K562 (cell line): ENCODE measurements at regions not wholly inside any gene's neighbourhood (a gene's known extent, or its start where the extent isn't known, plus 50 kb on each side); places are given as distances from the start of the nearest gene placed in this dataset.

ENCODE experiments used
- ATAC-seq: fragments of 200-7000 bp; cut with Tn5 transposase; 3 replicates; pipeline ENCODE4 v1.9.1; 2020; ENCODE audit warnings: moderate library complexity
- BruUV-seq: library from RNA; stranded (reverse); fragments of 400-500 nt; replicated peaks from 2 replicates; lab custom pipeline; 2021; lab: Mats Ljungman, UMichigan
- CTCF ChIA-PET: fragments of 300-600 bp; formaldehyde crosslinking; extraction: SDS; loops from one replicate; lab custom pipeline; 2021; ENCODE audit warnings: low intra/inter-chr PET ratio; lab: Yijun Ruan, JAX
- POLR2A ChIA-PET: fragments of 300-600, 350-650 bp; sonication (Branson Sonifier 250); formaldehyde crosslinking; extraction: SDS; loops from one replicate; lab custom pipeline; 2021; ENCODE audit warnings: antibody characterized with exemption, inconsistent platforms; lab: Yijun Ruan, JAX
- DNase-seq, 4 experiments: peaks; one replicate each; pipeline versions ENCODE4 v3.0.0 to v3.0.0-alpha.2; 2011 to 2018; ENCODE audit warnings: low spot score in 3 of 4, mixed read lengths in 3 of 4; ENCODE audit errors: extremely low read depth in 1 of 4
- FAIRE-seq: peaks from 2 replicates; lab custom pipeline; 2011; peaks lifted over from hg19 to GRCh38; lab: Jason Lieb, UNC
- H2AFZ ChIP-seq: 2 replicates; pipeline ENCODE4 v1.6.0; 2011; ENCODE audit warnings: low read depth, low read length, control low read depth, inconsistent platforms
- H3K27ac ChIP-seq: fragments of 200-600 bp; 3 replicates; pipeline ENCODE4 v1.8.0; 2011; ENCODE audit warnings: low read depth, mild to moderate bottlenecking, control low read depth, inconsistent platforms, low read length, moderate library complexity, mixed read lengths; ENCODE audit errors: extremely low read depth
- H3K27me3 ChIP-seq, 2 experiments: fragments of 300-600 bp in 1 of 2; 2 replicates in 1 of 2; 3 replicates in 1 of 2; pipeline versions ENCODE4 v1.6.0 to v1.8.0; 2011; ENCODE audit warnings: inconsistent platforms in 2 of 2, low read length in 2 of 2, mild to moderate bottlenecking in 1 of 2, mixed read lengths in 1 of 2, moderate library complexity in 1 of 2; ENCODE audit not compliant: control insufficient read depth in 2 of 2, insufficient read depth in 2 of 2
- H3K36me3 ChIP-seq: fragments of 300-600 bp; 3 replicates; pipeline ENCODE4 v1.8.0; 2011; ENCODE audit warnings: mild to moderate bottlenecking, low read length, inconsistent platforms; ENCODE audit not compliant: control insufficient read depth, insufficient read depth
- H3K4me1 ChIP-seq, 2 experiments: fragments of 200-600 bp in 1 of 2; replicated peaks in 1 of 2; 2 replicates in 1 of 2; 3 replicates in 1 of 2; pipeline versions ENCODE4 v1.5.1 to v1.8.0; 2011; ENCODE audit warnings: inconsistent platforms in 2 of 2, low read length in 2 of 2, mild to moderate bottlenecking in 1 of 2, mixed read lengths in 1 of 2, moderate library complexity in 1 of 2; ENCODE audit not compliant: control insufficient read depth in 2 of 2, insufficient read depth in 2 of 2
- H3K4me2 ChIP-seq: 2 replicates; pipeline ENCODE4 v1.6.1; 2011; ENCODE audit warnings: low read length, control low read depth, inconsistent platforms, mixed read lengths; ENCODE audit not compliant: insufficient read depth
- H3K4me3 ChIP-seq: fragments of 200-600 bp; sonication (generic), shearing (Covaris generic); 2 replicates; pipeline ENCODE4 v1.5.1; 2016; ENCODE audit warnings: control low read depth, inconsistent platforms
- H3K79me2 ChIP-seq: fragments of 200-600 bp; 3 replicates; pipeline ENCODE4 v1.8.0; 2011; ENCODE audit warnings: low read length, inconsistent platforms; ENCODE audit not compliant: control insufficient read depth, insufficient read depth
- H3K9ac ChIP-seq, 2 experiments: 2 replicates each; pipeline versions ENCODE4 v1.6.0 to v1.6.1; 2011; ENCODE audit warnings: low read depth in 2 of 2, low read length in 2 of 2, control low read depth in 1 of 2, inconsistent platforms in 1 of 2, mild to moderate bottlenecking in 1 of 2, mixed read lengths in 1 of 2; ENCODE audit not compliant: insufficient read depth in 1 of 2
- H3K9me1 ChIP-seq: one replicate; pipeline ENCODE4 v1.6.0; 2011; ENCODE audit warnings: inconsistent platforms, mild to moderate bottlenecking, low read length, moderate library complexity; ENCODE audit not compliant: control insufficient read depth, insufficient read depth
- H3K9me3 ChIP-seq: replicated peaks from 2 replicates; pipeline ENCODE4 v1.5.1; 2011; ENCODE audit warnings: low read depth, low read length, inconsistent platforms; ENCODE audit not compliant: control insufficient read depth, insufficient read depth
- H4K20me1 ChIP-seq: replicated peaks from 2 replicates; pipeline ENCODE4 v1.6.1; 2011; ENCODE audit warnings: low read length, inconsistent platforms, mixed read lengths; ENCODE audit not compliant: control insufficient read depth, insufficient read depth
- CEBPZ ChIP-seq: fragments of 150-350 bp; IDR thresholded peaks from 2 replicates; pipeline ENCODE4 v1.6.1; 2014; ENCODE audit warnings: low read depth, mild to moderate bottlenecking, low read length, borderline replicate concordance
- ZEB2 ChIP-seq: fragments of 450-650 bp; IDR thresholded peaks from 2 replicates; pipeline ENCODE4 v1.6.1; 2016
- ZNF507 ChIP-seq: conservative IDR thresholded peaks from 2 replicates; pipeline ENCODE4 v1.6.1; 2017; ENCODE audit warnings: missing genetic modification characterization, missing compliant biosample characterization
- ZNF586 ChIP-seq: fragments of 450-650 bp; formaldehyde crosslinking; conservative IDR thresholded peaks from 2 replicates; pipeline ENCODE4 v1.4.0; 2020; ENCODE audit warnings: mild to moderate bottlenecking, moderate library complexity
- WGBS: fragments of 100-300 bp; shearing (Covaris generic); methylation state at CpG from one replicate; pipeline ENCODE4 v1.1.6; 2016; ENCODE audit warnings: low coverage, mixed read lengths; ENCODE audit not compliant: insufficient coverage; ENCODE audit errors: missing lambda C conversion rate; 5-methylcytosine and 5-hydroxymethylcytosine counted together
- in situ Hi-C: fragments of 300-500 bp; cut with MboI; formaldehyde crosslinking; loops from 4 replicates; pipeline ENCODE4 v1.15.0; 2018; ENCODE audit warnings: inconsistent platforms, mixed read lengths
- intact Hi-C: fragments of 100-400 bp; cut with micrococcal nuclease; formaldehyde crosslinking; loops from 2 replicates; pipeline ENCODE4 v1.14.2; 2022
- TF ChIP-seq, protein P1 (sequence below): fragments of 250-450 bp; sonication (Bioruptor Pico); IDR thresholded peaks from 2 replicates; pipeline ENCODE4 v1.9.0; 2021; ENCODE audit warnings: mild to moderate bottlenecking
- TF ChIP-seq, protein P2 (sequence below): IDR thresholded peaks from 2 replicates; pipeline ENCODE4 v1.6.1; 2012; ENCODE audit warnings: low read depth, low read length, improper control_type of control experiment, borderline replicate concordance

GRCh38 chr19:31424861-31425620, 75.8 kb upstream of the TSHZ3 start:
- Histone ChIP-seq H2AFZ (no peak overlapping the region), H3K9me3 (no peaks in the 10 kb centered on the region), H3K27me3 (peaks cover 4 to 8% of the 10 kb centered on the region in 2 experiments; a peak in 2 of 5 replicates), H3K4me3 (no peak overlapping the region), H3K79me2 (no peaks in the 10 kb centered on the region), H3K4me1 (no peaks in the 10 kb centered on the region), H3K36me3 (no peaks in the 10 kb centered on the region), H3K4me2 (no peak overlapping the region), H3K27ac (no peak overlapping the region), H4K20me1 (no peaks in the 10 kb centered on the region), H3K9ac (no peak overlapping the region), H3K9me1 (no peaks in the 10 kb centered on the region)
- ChIA-PET CTCF (no interaction called here), POLR2A (no interaction called here)
- WGBS: under 1% methylated on average over 9 of the region's 9 CpGs
- no peak for DNase-seq
- intact Hi-C loops (no loop called here), in situ Hi-C loops (no loop called here)
- no peak for FAIRE-seq
- BruUV-seq: no TSS peak
- ATAC-seq: no peak
- TF ChIP-seq CEBPZ: no peak
- no peak for TF ChIP-seq ZEB2
- TF ChIP-seq, protein P1, sequence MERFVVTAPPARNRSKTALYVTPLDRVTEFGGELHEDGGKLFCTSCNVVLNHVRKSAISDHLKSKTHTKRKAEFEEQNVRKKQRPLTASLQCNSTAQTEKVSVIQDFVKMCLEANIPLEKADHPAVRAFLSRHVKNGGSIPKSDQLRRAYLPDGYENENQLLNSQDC (CRISPR knock-in tag): no peak
- TF ChIP-seq ZNF507 (tag): no peak
- TF ChIP-seq ZNF586 (CRISPR knock-in tag): no peak
- TF ChIP-seq, protein P2, sequence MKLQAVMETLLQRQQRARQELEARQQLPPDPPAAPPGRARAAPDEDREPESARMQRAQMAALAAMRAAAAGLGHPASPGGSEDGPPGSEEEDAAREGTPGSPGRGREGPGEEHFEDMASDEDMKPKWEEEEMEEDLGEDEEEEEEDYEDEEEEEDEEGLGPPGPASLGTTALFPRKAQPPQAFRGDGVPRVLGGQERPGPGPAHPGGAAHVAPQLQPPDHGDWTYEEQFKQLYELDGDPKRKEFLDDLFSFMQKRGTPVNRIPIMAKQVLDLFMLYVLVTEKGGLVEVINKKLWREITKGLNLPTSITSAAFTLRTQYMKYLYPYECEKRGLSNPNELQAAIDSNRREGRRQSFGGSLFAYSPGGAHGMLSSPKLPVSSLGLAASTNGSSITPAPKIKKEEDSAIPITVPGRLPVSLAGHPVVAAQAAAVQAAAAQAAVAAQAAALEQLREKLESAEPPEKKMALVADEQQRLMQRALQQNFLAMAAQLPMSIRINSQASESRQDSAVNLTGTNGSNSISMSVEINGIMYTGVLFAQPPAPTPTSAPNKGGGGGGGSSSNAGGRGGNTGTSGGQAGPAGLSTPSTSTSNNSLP: no peak
